Bronchial epithelial cell (primary cell): ENCODE measurements at regions not wholly inside any gene's neighbourhood (a gene's known extent, or its start where the extent isn't known, plus 50 kb on each side); places are given as distances from the start of the nearest gene placed in this dataset.
A peak's percentile ranks its signal among the peaks of the same experiment; 100 is the strongest.

Source experiments
- DNase-seq: peaks from one replicate; pipeline ENCODE4 v3.0.0-alpha.2; 2010; ENCODE audit warnings: low read depth
- FAIRE-seq: peaks from 2 replicates; lab custom pipeline; 2011; peaks lifted over from hg19 to GRCh38; lab: Jason Lieb, UNC
- H3K27me3 ChIP-seq: 2 replicates; pipeline ENCODE4 v1.5.1; 2011; ENCODE audit warnings: low read length; ENCODE audit not compliant: control insufficient read depth, insufficient read depth
- H3K36me3 ChIP-seq: 2 replicates; pipeline ENCODE4 v1.5.1; 2011; ENCODE audit warnings: low read length; ENCODE audit not compliant: control insufficient read depth, insufficient read depth
- H3K4me3 ChIP-seq: 2 replicates; pipeline ENCODE4 v1.5.1; 2011; ENCODE audit warnings: mild to moderate bottlenecking, low read depth, low read length, control low read depth
- TF ChIP-seq, protein P1 (sequence below): IDR thresholded peaks from 2 replicates; pipeline ENCODE4 v1.5.1; 2011; ENCODE audit warnings: mild to moderate bottlenecking, moderate library complexity, low read length, control low read depth, inconsistent platforms; ENCODE audit not compliant: insufficient read depth, severe bottlenecking

DNA sequence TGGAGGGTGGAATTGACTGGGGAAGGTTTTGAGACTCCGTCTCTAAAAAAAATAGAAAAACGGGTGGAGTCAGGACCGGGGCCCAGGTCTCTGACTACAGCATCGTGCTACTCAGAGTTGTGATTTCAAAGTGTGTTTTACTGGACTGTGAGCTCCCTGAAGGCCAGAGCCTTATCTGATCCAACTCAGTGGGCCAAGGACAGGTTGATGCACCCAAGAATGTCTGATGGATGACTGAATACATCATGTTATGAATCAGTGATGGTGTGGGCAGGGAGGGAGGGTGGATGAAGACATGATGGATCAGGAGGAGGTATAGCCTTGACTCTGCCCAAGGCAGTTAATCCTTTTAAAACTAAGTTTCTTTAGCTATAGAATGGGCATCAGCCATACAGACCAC, 81.6 kb downstream of the FOXD2 start:
- Histone ChIP-seq H3K4me3 (no peak overlapping the region), H3K36me3 (no peaks in the 10 kb centered on the region), H3K27me3 (peaks cover 4% of the 10 kb centered on the region)
- TF ChIP-seq, protein P1, sequence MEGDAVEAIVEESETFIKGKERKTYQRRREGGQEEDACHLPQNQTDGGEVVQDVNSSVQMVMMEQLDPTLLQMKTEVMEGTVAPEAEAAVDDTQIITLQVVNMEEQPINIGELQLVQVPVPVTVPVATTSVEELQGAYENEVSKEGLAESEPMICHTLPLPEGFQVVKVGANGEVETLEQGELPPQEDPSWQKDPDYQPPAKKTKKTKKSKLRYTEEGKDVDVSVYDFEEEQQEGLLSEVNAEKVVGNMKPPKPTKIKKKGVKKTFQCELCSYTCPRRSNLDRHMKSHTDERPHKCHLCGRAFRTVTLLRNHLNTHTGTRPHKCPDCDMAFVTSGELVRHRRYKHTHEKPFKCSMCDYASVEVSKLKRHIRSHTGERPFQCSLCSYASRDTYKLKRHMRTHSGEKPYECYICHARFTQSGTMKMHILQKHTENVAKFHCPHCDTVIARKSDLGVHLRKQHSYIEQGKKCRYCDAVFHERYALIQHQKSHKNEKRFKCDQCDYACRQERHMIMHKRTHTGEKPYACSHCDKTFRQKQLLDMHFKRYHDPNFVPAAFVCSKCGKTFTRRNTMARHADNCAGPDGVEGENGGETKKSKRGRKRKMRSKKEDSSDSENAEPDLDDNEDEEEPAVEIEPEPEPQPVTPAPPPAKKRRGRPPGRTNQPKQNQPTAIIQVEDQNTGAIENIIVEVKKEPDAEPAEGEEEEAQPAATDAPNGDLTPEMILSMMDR = no peak
- DNase-seq (no peak), FAIRE-seq (no peak)

- FAIRE-seq = no peak
- DNase-seq = no peak
- Histone ChIP-seq H3K4me3 (no peak overlapping the region), H3K36me3 (no peaks in the 10 kb centered on the region), H3K27me3 (peaks cover 4% of the 10 kb centered on the region)
- TF ChIP-seq, protein P1 = no peak
Measured at GRCh38 chr1:47519971-47520370, 82.1 kb downstream of the FOXD2 start.

- TF ChIP-seq, protein P1 = no peak
- no peak for DNase-seq
- FAIRE-seq = peak; percentile 36
Measured at GRCh38 chr1:47521034-47521881, 83.4 kb downstream of the FOXD2 start.

GRCh38 chr1:47522935-47523834, 85.3 kb downstream of the FOXD2 start:
- Histone ChIP-seq H3K36me3 (no peaks in the 10 kb centered on the region), H3K27me3 (peaks cover 4% of the 10 kb centered on the region), H3K4me3 (no peak overlapping the region)
- DNase-seq (no peak), FAIRE-seq (no peak)
- TF ChIP-seq, protein P1 = no peak

More at GRCh38 chr1:47521034-47521881, 83.4 kb downstream of the FOXD2 start:
- H3K36me3 ChIP-seq = no peaks in the 10 kb centered on the region
- no peak overlapping the region for H3K4me3 ChIP-seq
- peaks cover 6% of the 10 kb centered on the region for H3K27me3 ChIP-seq

DNA sequence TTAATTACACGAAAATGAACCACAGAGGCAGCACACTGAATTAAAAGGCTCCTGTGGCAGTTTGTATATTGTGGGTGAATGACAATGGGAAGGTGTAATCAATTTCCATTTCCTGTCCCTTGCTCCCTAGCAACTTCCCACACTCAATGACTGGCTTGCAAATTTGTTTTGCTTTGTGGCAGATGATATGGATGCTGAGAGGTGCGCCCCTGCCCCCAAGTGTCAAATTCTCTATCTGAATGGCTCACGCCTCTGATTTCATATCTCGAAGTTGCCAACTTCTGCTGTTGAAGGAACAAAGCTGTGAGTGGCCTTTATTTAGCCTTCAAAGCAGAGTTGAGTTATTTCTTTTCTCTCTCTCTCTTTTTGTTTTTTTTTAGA, 86.0 kb downstream of the FOXD2 start:
- no peak overlapping the region for H3K4me3 ChIP-seq
- no peaks in the 10 kb centered on the region for H3K36me3 ChIP-seq
- TF ChIP-seq, protein P1 = no peak
- peaks cover 4% of the 10 kb centered on the region for H3K27me3 ChIP-seq
- DNase-seq (no peak), FAIRE-seq (no peak)
